ENCODE measurements at regions not wholly inside any gene's neighbourhood (a gene's known extent, or its start where the extent isn't known, plus 50 kb on each side); places are given as distances from the start of the nearest gene placed in this dataset.
"Not testable (repeated sequence)": the region's sequence is repeated elsewhere in the genome, so short reads cannot be mapped to it uniquely, and the experiment has no call there.

DNA sequence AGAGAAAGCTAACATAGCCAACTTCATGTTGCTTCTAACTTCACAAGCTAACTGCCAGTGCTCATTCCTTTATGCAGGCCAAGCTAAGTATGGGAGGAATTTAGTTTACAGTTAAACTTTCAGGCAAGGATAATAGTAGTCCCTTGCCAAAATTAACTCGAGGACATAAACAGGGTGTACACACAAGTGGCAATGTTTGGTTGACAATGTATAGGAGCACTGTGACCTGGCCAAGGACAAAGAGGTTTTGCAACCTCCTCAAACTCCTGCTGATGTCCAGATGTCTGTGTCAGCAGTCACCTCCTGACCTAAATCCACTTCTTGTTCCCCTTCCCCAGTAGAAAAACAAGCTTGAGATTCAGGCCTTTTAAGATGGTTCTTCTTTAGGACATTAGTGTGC is 494.6 kb upstream of the KLF6 start:
- DNase-seq = no peak

DNA sequence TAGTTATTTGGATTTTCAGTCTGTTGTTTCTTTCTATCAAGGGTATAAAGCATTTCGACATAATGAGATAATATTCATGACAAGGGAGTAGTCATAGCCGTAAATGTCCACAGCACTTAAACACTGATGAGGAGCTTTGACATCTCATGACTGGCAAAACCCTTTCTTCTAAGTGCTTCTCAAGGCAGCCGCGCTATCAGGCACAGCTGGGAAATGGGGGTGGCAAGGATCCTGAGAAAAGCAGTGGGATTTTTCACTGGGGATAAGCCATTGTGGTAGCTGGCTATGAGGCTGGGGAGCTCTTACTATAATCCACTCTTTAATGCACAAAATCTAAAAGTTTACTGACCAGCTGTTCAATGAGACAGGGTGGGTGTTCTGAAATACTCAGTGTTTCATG is 493.2 kb upstream of the KLF6 start:
- no peak for DNase-seq

DNA sequence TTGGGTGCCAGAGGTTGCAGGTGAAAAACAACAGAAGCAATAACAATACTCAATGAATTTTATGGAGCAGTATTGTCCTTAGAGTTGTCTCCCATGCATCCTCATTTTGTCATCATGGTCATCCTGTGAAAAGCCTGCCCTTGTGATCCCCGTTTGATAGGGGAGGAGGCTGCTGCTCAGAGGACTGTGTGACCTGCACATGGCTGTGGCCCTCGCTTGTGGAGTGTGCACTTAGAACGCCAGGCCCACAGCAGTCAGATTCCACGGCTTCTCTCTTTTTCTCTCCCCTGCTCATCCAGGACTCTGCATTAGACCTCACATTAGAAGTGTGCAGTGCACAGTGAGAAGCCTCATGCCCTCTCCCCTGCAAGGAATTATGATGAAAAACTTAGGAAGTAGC is 491.1 kb upstream of the KLF6 start:
- no peak for DNase-seq

DNA sequence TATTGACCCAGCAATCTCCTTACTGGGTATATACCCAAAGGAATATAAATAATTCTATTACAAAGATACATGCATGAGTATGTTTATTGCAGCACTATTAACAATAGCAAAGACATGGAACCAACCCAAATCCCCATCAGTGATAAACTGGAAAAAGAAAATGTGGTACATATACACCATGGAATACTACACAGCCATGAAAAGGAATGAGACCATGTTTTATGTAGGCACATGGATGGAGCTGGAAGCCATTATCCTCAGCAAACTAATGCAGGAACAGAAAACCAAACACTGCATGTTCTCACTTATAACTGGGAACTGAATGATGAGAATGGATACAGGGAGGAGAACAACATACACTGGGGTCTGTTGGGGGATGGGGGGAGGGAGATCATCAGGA is 489.7 kb upstream of the KLF6 start:
- DNase-seq = not testable (repeated sequence)

DNA sequence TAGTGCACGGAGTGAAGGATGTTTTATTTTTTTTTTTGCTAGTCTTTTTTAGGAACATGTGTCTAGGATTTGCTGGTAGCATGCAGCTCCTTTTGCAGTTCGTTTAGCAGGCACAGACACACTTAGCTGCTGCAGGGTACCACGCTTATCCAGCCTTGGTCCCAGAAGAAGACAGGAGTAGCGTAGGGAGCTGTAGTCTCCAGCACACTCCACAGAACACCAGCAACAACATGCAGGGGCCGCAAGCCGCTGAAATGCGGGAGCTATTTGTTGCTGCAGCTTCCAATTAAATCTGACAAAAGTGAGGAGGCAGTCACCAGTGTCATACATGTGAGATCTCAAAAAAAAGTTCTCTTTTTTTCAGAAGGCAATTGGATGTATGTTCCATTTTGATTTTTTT is 486.2 kb upstream of the KLF6 start:
- no peak for DNase-seq

DNA sequence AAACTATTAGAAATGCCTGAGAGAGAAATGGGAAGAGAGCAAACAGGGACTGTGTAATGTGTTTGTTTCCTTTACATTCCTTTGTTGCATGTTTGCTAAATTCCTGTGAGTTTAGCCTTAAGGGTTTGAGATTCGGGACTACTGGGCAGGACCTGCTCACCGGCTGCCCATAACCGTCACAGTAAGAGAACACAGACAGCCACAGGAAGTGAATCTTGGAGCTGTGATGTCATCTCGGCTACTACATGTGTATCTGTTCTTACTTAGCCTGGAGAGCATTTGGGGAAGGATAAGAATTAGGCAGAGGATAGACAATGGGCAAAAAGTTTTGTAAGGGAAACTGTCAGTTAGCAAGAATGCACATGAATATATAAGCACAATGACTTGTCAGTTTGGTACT is 485.1 kb upstream of the KLF6 start:
- DNase-seq = no peak

DNA sequence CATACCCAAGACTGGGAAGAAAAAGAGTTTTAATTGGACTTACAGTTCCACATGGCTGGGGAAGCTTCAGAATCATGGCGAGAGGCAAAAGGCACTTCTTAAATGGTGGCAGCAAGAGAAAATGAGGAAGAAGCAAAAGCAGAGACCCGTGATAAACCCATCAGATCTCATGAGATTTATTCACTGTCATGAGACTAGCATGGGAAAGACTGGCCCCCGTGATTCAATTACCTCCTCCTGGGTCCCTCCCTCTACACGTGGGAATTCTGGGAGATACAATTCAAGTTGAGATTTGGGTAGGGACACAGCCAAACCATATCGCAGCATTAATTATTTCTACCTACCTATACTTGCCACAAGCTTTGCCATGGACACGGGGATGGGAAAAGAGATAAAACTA is 483.5 kb upstream of the KLF6 start:
- DNase-seq = not testable (repeated sequence)

DNA sequence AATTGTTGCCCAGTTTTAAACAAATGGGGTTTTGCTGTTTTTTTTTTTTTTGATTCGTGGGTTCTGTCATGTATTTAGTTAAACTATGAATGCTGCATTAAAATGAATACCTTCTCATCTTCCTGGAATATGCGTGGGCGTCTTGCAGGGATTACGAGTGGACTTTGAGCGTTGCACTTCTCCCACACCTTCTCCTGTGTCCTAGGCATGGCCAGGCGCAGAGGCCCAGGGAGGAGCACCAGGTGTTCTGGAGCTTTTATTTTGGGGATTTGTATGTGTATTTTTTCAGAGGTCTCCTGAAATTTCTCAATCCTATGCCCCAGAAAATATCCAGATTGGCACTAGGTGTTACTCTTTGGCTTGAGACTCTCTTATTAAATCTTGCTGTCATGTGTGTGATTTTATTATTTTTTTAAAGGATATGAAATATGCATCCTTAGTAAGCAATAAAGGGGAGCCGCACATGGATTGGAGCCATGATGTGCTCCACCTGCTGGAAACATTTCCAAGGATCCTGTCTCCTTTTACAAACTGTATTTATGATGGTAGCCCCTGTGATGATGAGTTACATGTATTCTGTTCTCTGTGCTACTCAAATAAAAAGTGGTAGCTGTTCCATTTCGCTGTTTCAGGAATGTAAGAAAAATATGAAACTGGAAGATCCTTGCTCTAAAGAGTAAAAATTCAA is 482.2 kb upstream of the KLF6 start:
- DNase-seq = no peak

DNA sequence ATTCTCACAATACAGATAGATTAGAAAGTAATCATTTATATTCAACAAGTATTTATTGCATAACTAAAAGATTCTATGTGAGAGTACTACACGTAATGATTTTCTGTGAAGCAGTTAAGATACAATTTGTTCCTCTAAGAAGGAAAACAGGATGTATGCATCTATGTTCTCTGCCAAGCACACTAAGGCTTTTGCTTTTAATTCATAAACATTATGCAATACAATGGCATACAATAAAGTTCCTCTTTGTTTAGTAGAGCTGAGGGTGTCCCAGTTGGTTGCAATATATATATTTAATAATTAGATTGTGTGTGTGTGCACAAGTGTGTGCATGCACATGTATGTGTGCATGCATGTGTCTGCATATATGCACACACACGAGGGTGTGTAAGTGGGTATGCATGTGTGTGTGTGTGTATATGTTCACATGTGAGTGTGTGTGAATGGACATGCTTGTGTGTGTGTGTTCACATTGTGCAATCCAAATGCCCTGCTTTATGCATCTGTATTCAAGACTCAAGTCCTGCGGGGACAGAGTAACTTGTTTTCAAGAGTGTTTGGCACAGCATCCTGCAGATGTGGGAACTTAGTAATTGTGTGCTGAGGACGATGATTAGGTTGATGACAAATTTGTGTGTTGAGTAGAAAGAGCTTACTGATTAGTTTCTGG is 481.5 kb upstream of the KLF6 start:
- DNase-seq = no peak

DNA sequence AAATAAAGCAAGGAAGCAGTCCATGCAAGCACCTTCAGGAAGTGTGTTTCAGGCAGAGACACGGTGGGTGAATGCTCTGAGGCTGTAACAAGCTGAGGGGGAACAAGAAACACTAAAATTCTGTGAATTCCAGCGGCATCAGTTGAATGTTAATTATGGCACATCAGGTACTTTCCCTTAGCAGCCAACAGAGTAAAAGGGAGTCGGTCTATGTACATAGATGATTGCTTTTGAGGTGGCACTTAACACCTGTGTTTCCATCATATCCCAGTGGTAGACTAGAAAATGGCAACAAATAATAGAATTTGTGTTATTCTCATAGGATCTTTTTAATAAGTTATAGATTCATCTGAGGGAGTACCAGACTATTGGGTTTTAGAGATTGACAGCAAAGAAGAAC is 481.0 kb upstream of the KLF6 start:
- no peak for DNase-seq

DNA sequence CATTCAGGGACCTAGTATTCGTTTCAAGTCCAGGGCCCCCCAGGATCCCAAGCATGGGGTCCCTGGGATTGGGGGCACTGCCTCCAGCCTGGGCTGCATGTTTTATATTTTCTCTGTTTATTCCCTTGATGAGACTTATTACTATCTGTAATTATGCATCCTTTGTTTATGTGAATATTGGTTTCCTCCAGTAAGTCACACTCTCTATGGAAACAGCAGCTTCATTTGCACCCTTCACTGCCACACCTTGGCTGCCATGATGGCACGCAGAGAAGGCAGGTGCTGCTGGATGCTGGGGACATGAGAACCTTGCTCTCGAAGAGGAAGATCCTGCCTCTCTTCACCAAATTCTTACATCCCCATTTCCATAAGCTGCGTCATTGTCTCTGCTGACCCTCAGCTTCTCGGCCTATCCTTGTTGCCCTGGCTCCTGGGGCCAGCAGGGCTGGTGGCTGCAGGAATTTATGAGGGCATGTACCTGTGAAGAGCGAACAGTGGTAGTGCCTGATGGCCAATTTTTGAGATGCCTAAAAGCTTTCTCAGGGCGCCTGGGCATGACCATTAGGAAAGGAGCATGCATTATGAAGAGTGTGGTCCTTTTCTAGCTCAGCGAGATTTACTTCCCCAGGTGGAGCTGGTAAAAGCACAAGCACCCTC is 479.3 kb upstream of the KLF6 start:
- DNase-seq = no peak

DNA sequence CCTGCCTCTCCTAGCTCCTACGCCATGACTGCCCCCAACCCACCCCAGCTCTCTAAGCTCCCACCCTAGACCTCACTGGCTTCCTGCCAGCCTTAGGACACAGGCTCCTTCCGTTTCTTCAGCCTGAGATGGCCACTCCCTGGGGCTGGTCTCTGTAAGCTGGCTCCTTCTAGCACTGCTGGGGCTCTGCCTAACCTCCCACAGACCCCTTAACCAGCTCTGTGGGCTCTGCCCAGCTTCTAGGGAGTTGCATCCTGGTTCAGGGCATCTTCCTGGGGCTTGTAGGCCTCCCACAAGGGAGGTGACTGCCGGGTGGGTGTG is 478.6 kb upstream of the KLF6 start:
- DNase-seq = no peak

DNA sequence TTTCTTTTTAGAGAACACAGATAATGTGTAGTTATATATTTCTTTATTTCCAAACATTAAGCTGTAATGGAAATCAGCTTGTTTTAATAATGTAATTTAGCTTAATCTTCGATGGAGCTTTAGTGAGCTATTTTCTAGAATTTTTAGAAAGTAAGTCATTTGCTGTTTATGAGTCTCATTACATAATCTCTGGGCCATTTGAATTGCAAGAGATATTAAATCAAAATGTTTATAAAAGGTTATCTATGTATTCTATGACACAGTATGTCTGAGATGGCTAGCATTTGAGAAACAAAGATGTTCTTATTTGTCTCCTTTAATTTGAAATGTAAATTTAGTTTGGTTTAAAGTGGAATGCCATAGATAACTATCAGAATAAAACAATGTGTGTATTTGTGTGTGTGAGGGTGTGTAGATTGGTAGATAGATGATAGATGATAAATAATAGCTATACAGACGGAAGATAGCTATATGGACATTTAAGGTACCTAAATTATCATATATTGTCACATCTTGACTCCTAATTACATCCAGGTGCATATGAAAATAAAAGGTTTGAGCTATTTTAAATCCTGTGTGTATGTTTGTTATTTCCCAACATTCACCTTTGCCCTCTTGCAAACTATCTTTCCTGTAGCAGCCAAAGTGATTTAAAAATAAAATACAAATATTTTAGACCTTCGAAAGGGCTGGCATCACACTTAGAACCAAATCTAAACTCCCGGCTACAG is 478.0 kb upstream of the KLF6 start:
- DNase-seq = no peak

DNA sequence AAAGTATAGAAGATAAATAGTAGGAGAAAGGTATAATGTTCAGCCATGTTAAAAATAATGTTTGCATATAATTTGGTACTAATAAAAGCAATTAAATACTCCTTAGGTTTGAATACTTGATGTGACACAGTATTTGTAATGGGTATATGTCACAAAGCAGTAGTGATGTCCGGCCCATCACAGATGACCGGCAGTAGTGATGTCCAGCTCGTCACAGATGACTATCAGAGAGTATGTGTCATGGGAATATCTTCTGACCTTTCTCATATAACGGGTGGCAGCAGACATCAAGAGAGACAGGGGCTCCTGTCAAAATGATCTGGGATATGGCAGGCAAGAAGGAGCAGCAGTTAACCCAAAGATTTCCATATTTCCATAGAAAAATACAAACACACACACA is 477.4 kb upstream of the KLF6 start:
- DNase-seq = no peak

DNA sequence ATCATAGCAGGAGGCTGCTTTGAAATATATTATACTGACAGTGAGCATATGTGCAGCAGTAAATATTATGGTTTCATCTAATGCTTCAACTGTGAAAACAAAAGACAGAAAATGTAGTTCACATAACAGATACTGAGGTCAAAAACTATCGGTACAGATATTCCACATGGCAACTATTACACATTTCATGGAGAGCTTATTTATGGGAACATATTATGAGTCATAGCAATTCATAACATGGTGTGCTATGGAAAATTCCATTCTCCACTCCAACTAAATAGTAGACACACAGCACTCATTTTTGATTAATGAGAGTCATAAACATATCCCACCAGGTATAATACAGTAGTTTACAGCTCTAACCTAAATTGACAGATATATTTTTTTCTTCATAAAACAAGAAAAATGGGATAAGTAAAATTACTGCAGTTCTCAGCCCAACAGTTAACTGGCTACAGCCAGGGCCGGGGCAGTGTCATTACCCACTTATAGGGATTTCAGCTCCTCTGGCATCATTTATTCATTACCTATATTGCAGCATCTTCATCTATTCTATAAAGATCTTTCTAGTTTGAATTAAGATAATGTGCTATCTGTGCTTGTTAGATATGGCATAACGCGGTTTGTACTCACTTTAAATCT is 475.6 kb upstream of the KLF6 start:
- DNase-seq = no peak

DNA sequence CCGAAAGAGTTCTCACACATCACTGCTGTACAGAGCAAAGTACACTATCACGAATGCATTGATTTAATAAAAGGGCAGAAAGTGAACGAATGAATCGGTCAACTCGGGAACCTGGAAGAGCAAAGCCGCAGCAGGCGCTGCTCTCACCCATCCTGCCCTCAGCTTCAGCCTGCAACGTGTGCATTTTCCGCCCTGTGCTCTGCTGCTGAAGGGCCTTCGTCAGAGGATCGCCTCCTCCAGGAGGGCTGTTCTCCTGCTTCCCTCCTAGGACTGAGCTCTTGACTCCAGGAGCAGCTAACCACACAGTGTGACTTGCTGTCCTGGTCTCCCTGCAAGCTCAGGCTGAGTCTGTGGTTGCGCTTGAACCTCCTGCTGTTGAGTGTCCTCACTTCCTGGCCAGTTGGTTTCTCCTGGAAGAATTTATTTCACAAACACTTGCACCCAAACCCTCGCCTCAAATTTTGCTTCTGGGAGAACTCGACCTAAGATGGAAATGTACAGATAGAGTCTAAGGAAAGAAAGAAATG is 473.0 kb upstream of the KLF6 start:
- no peak for DNase-seq

DNA sequence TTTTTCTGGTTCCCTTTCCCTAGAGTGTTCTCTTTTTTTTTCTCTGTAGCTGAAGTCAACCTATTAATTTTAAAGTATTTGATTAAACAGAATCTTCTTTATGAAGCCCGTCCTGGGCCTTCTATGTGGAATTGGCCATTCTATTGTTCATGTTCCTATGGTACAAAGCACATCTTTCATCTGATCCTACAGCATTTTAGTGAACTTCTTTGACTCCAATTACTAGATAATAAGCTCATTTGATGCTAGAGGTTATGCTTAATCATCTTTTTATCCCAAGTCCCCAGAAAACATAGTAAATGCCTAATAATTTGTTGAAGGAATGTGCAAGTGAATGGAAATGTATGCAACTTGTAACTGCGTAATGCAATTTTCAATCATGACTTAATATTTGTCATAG is 472.0 kb upstream of the KLF6 start:
- no peak for DNase-seq

DNA sequence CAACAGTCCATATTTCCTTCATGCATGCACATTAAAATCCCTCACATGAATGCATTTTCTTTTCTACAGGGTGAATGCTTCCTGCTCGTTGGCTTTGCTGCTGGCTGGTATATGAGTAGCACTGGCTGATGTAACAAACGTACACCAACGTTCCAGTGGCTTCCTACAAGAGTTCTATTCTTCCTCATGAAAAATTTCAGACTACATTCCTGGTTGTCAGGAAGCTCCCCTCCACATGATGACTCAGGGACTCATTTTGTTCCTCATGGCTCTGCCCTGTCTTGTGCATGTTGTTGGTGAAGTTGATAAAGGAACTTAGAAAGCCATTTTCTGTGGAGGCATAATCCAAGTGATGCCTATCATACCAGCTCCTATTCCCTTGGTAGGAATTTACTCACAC is 470.7 kb upstream of the KLF6 start:
- no peak for DNase-seq

DNA sequence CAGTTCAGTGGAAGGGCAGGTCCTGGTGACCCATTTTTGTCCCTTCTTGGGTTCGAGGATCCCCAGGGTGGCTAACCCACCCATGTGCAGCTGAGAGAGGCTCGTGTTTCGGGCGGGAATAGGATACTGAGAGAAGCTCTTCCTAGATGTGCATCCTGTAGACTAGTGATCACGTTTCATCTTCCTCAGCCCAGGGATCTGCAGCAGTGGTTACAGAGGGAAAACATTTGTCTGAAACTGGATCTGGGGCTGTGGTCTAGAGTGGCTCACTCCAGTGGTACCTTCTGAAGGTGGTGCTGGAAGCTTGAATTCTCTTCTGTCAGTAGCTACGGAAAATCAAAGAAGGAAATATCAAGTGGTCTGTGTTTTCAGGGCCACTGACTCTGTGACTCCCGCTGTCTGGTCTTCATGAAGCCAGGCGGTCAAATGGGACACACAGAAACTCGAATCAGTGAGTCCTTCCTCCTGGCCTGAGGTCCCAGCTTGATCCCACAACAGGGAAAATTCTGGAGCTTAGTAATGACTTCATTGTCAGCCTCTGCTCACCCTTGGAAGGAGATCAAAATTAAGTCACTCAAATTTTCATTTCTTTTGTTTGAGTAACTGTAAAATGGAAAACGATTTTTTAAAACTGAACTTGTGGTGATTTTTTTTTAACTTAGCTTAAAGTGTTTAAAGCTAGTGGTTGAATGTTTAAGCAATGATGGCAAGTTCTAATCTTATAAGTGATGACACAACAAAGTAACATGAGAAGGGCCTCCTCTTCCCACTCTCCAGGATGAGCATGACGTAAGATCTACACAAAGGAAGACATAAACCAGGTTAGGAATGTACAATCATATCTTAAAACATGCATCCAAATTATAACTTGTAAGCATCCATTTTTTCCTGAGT is 469.3 kb upstream of the KLF6 start:
- no peak for DNase-seq

DNA sequence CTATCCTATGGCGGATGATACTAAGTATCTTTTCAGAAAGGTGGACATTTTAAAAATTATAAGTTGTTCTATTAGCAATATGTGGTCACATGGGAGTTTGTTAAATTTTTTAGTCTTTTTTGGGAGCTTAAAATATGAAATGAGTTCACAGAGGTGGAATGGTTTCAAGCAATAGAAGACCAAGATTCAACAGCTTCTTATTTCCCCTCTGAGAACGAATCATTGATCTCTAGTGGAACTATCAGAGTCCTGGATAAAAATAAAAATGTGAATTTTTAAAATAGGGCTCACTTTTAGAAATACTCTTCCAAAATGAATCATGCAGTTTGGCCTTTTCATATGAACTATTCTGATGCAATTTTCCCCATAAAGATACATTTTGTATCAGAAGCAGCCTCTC is 467.7 kb upstream of the KLF6 start:
- DNase-seq = no peak

DNA sequence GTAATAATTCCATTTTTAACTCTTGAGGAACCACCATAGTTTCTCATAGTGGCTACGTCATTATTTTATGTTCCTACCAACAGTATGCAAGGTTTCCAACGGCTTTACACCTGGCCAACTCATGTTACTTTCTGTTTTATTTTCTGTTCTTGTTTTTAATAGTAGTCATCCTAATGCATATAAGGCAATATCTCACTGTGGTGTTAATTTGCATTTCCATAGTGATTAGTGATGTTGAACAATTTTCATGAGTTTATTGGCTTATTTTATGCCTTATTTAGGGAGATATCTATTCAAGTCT is 465.5 kb upstream of the KLF6 start:
- DNase-seq = no peak

DNA sequence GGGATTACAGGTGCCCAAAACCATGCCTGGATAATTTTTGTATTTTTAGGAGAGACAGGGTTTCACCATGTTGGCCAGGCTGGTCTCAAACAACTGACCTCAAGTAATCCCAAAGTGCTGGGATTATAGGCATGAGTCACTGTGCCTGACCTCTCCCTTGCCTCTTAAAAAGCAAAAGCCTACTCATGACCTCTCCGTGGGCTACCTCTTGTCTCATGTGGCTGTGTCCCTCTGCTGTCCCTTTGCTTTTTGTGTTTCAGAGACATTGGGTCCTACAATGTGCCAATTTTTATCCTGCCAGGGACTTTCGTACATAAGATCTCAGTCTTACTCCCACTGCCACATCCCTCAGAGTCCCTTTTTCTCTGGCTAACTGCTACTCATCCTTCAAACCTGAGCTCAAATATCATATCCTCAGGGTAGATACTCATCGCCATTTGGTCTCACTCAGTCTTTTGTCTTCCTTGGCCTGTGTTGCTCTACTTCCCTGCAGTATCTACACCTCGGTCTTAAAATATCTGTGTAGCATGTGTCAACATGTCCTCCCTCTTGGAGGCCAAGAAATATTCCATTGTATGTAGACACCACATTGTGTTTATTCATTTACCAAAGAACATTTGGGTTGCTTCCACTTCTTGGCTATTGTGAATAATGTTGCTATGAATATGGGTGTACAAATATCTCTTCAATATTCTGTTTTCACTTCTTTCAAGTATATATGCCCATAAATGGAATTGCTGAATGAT is 465.0 kb upstream of the KLF6 start:
- no peak for DNase-seq

Measured in stimulated activated CD4-positive, alpha-beta T cell treated with anti-CD3 and anti-CD28 coated beads, Interleukin-15, amount 100 ng/mL, for 24 hours (primary cell).